Suprapubic skin (tissue), 3 donors: ENCODE measurements at regions not wholly inside any gene's neighbourhood (a gene's known extent, or its start where the extent isn't known, plus 50 kb on each side); places are given as distances from the start of the nearest gene placed in this dataset.

ENCODE experiments used
- POLR2A ChIP-seq, 2 donors: fragments of 450-650 bp; IDR thresholded peaks; one replicate each; pipeline ENCODE4 v1.6.1; 2017; ENCODE audit warnings: antibody characterized with exemption in 2 of 2, mild to moderate bottlenecking in 2 of 2, moderate library complexity in 2 of 2
- TF ChIP-seq, protein P1 (sequence below), 2 donors: fragments of 200-600 bp in 1 of 2; fragments of 450-650 bp in 1 of 2; sonication (generic) in 1 of 2; IDR thresholded peaks; one replicate each; pipeline ENCODE4 v1.5.1; 2016 to 2019; ENCODE audit warnings: antibody characterized with exemption in 2 of 2, mild to moderate bottlenecking in 1 of 2, moderate library complexity in 1 of 2

GRCh38 chr4:152077582-152077981 lies 316.8 kb upstream of the GATB start:
- TF ChIP-seq, protein P1, sequence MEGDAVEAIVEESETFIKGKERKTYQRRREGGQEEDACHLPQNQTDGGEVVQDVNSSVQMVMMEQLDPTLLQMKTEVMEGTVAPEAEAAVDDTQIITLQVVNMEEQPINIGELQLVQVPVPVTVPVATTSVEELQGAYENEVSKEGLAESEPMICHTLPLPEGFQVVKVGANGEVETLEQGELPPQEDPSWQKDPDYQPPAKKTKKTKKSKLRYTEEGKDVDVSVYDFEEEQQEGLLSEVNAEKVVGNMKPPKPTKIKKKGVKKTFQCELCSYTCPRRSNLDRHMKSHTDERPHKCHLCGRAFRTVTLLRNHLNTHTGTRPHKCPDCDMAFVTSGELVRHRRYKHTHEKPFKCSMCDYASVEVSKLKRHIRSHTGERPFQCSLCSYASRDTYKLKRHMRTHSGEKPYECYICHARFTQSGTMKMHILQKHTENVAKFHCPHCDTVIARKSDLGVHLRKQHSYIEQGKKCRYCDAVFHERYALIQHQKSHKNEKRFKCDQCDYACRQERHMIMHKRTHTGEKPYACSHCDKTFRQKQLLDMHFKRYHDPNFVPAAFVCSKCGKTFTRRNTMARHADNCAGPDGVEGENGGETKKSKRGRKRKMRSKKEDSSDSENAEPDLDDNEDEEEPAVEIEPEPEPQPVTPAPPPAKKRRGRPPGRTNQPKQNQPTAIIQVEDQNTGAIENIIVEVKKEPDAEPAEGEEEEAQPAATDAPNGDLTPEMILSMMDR (IDR thresholded peaks at IDR 0.05): no peak
- no peak for TF ChIP-seq POLR2A (IDR thresholded peaks at IDR 0.05)
